HG02610 (cell line): ENCODE measurements at regions not wholly inside any gene's neighbourhood (a gene's known extent, or its start where the extent isn't known, plus 50 kb on each side); places are given as distances from the start of the nearest gene placed in this dataset.
"Not testable (repeated sequence)": the region's sequence is repeated elsewhere in the genome, so short reads cannot be mapped to it uniquely, and the experiment has no call there.

ENCODE experiments used
- ATAC-seq: cut with Tn5 transposase; IDR thresholded peaks from one replicate; pipeline ENCODE4 v1.9.1; 2021; ENCODE audit warnings: mild to moderate bottlenecking, moderate library complexity; ENCODE audit not compliant: unreplicated experiment

- ATAC-seq: no peak
These were observed 1518.3 kb upstream of the SLC10A2 start for GRCh38 chr13:104584481-104584880.

GRCh38 chr13:104580931-104581330 is 1514.7 kb upstream of the SLC10A2 start:
- ATAC-seq: no peak

- peak; percentile 50 for ATAC-seq
These were observed 1511.0 kb upstream of the SLC10A2 start for GRCh38 chr13:104577071-104577815.

- ATAC-seq: no peak
These were observed 1505.6 kb upstream of the SLC10A2 start for GRCh38 chr13:104571893-104572229.

- ATAC-seq: no peak
These were observed 1505.1 kb upstream of the SLC10A2 start for GRCh38 chr13:104571161-104571892.

GRCh38 chr13:104567114-104567513 is 1500.9 kb upstream of the SLC10A2 start:
- ATAC-seq: no peak

GRCh38 chr13:104565888-104566287 is 1499.7 kb upstream of the SLC10A2 start:
- ATAC-seq: no peak

- ATAC-seq: no peak
These were observed 1487.7 kb upstream of the SLC10A2 start for GRCh38 chr13:104553896-104554295.

GRCh38 chr13:104553186-104553585 is 1487.0 kb upstream of the SLC10A2 start:
- no peak for ATAC-seq

- no peak for ATAC-seq
These were observed 1468.6 kb upstream of the SLC10A2 start for GRCh38 chr13:104534847-104535246.

- ATAC-seq: no peak
These were observed 1465.9 kb upstream of the SLC10A2 start for GRCh38 chr13:104532132-104532531.

GRCh38 chr13:104530741-104531140 is 1464.5 kb upstream of the SLC10A2 start:
- no peak for ATAC-seq

- no peak for ATAC-seq
These were observed 1460.3 kb upstream of the SLC10A2 start for GRCh38 chr13:104526561-104526960.

- no peak for ATAC-seq
These were observed 1459.2 kb upstream of the SLC10A2 start for GRCh38 chr13:104525467-104525866.

GRCh38 chr13:104522235-104523072 is 1456.2 kb upstream of the SLC10A2 start:
- ATAC-seq: no peak

- no peak for ATAC-seq
These were observed 1444.2 kb upstream of the SLC10A2 start for GRCh38 chr13:104510422-104510821.

- ATAC-seq: not testable (repeated sequence)
These were observed 1427.3 kb upstream of the SLC10A2 start for GRCh38 chr13:104493502-104493901.

- no peak for ATAC-seq
These were observed 1425.7 kb upstream of the SLC10A2 start for GRCh38 chr13:104491916-104492315.

GRCh38 chr13:104487006-104487405 is 1420.8 kb upstream of the SLC10A2 start:
- no peak for ATAC-seq

GRCh38 chr13:104485571-104485970 is 1419.4 kb upstream of the SLC10A2 start:
- no peak for ATAC-seq

- no peak for ATAC-seq
These were observed 1417.4 kb upstream of the SLC10A2 start for GRCh38 chr13:104483631-104484030.

- no peak for ATAC-seq
These were observed 1411.0 kb upstream of the SLC10A2 start for GRCh38 chr13:104477261-104477660.
